HEK293T (cell line): ENCODE measurements at regions not wholly inside any gene's neighbourhood (a gene's known extent, or its start where the extent isn't known, plus 50 kb on each side); places are given as distances from the start of the nearest gene placed in this dataset.

ENCODE experiments used
- ARNT ChIP-seq: fragments of 450-650 bp; IDR thresholded peaks from 2 replicates; pipeline ENCODE4 v1.6.1; 2017; ENCODE audit warnings: mild to moderate bottlenecking
- BHLHE40 ChIP-seq: fragments of 450-650 bp; IDR thresholded peaks from 2 replicates; pipeline ENCODE4 v1.6.1; 2016; ENCODE audit warnings: mild to moderate bottlenecking, moderate library complexity, borderline replicate concordance
- CTBP1 ChIP-seq: fragments of 450-650 bp; IDR thresholded peaks from 2 replicates; pipeline ENCODE4 v1.6.1; 2016; ENCODE audit warnings: borderline replicate concordance
- ELF4 ChIP-seq: fragments of 450-650 bp; IDR thresholded peaks from 2 replicates; pipeline ENCODE4 v1.6.1; 2017; ENCODE audit warnings: antibody characterized with exemption
- FOXA1 ChIP-seq: fragments of 450-650 bp; IDR thresholded peaks from 2 replicates; pipeline ENCODE4 v1.6.1; 2016; ENCODE audit warnings: mild to moderate bottlenecking
- FOXK2 ChIP-seq: fragments of 450-650 bp; IDR thresholded peaks from 2 replicates; pipeline ENCODE4 v1.6.1; 2016; ENCODE audit warnings: mild to moderate bottlenecking
- L3MBTL2 ChIP-seq: fragments of 450-650 bp; conservative IDR thresholded peaks from 2 replicates; pipeline ENCODE4 v1.6.1; 2016; ENCODE audit warnings: mild to moderate bottlenecking
- NFRKB ChIP-seq: fragments of 450-650 bp; IDR thresholded peaks from 2 replicates; pipeline ENCODE4 v1.6.1; 2016; ENCODE audit warnings: mild to moderate bottlenecking, moderate library complexity
- SP1 ChIP-seq: fragments of 450-650 bp; IDR thresholded peaks from 2 replicates; pipeline ENCODE4 v1.6.1; 2017
- SUZ12 ChIP-seq: fragments of 450-650 bp; IDR thresholded peaks from 2 replicates; pipeline ENCODE4 v1.6.1; 2016; ENCODE audit warnings: mild to moderate bottlenecking
- ZNF384 ChIP-seq: fragments of 450-650 bp; IDR thresholded peaks from 2 replicates; pipeline ENCODE4 v1.6.1; 2016
- TF ChIP-seq, protein P1 (sequence below): fragments of 450-650 bp; IDR thresholded peaks from 2 replicates; pipeline ENCODE4 v1.6.1; 2016

DNA sequence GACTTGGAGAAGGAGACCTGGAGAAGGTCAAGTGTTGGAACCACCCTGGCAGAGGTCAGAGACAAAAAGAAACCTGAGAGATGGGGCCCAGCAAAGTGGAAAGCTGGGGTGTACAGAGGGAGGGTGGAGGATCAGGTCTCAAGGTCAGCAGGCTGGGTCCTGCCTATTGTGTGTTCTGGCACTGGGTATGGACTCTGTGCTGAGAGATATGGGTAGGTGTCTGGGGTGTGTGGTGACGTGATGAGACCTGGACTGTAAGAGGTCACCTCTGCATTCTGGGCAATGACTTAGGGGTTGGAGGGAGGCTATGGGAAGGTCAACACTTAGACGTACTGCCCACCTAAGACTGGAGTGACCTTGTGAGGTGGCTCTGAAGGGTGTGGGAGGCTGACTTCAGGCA, 88.1 kb downstream of the SCGB2B2 start:
- TF ChIP-seq ZNF384 (no peak), SUZ12 (no peak), ARNT (no peak), FOXK2 (no peak), CTBP1 (no peak), SP1 (no peak), FOXA1 (no peak), L3MBTL2 (no peak), NFRKB (no peak), BHLHE40 (no peak), ELF4 (no peak)
- TF ChIP-seq, protein P1, sequence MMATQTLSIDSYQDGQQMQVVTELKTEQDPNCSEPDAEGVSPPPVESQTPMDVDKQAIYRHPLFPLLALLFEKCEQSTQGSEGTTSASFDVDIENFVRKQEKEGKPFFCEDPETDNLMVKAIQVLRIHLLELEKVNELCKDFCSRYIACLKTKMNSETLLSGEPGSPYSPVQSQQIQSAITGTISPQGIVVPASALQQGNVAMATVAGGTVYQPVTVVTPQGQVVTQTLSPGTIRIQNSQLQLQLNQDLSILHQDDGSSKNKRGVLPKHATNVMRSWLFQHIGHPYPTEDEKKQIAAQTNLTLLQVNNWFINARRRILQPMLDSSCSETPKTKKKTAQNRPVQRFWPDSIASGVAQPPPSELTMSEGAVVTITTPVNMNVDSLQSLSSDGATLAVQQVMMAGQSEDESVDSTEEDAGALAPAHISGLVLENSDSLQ, result no peak
